ENCODE measurements at regions not wholly inside any gene's neighbourhood (a gene's known extent, or its start where the extent isn't known, plus 50 kb on each side); places are given as distances from the start of the nearest gene placed in this dataset.
"Not testable (repeated sequence)": the region's sequence is repeated elsewhere in the genome, so short reads cannot be mapped to it uniquely, and the experiment has no call there.

DNA sequence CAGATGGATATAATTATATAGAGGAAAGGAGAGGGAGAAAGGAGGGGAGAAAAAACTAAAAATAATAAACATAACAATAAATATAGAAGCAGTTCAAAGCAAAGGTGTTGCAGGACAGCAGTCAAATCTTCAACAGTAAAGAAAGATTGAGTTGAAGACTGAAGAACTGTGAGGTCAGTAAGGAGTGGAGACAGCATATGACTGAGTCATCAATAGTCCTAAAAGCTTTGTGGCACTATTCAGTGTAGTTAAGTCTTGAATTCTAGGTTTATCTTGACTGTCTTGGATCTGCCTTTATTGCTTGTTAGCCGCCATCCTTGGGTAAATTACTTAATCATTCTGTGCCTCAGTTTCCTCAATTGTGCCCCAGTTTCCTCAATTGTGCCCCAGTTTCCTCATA lies 137.0 kb downstream of the MRPS30 start:
- no peak for DNase-seq (ENCODE audit: extremely low spot score)
- CTCF ChIA-PET = interaction anchor here (0.7 kb wide), 1 partner anchor 128 kb away, joined by 3 read pairs; no protein-coding TSS in a partner anchor
- TF ChIP-seq ARNT (IDR thresholded peaks at IDR 0.05) (no peak), FOXA1 (IDR thresholded peaks at IDR 0.05) (no peak), L3MBTL2 (conservative IDR thresholded peaks at IDR 0.05) (no peak), CTBP1 (IDR thresholded peaks at IDR 0.05; ENCODE audit: borderline replicate concordance) (no peak)
- POLR2A ChIA-PET = no interaction called here

DNA sequence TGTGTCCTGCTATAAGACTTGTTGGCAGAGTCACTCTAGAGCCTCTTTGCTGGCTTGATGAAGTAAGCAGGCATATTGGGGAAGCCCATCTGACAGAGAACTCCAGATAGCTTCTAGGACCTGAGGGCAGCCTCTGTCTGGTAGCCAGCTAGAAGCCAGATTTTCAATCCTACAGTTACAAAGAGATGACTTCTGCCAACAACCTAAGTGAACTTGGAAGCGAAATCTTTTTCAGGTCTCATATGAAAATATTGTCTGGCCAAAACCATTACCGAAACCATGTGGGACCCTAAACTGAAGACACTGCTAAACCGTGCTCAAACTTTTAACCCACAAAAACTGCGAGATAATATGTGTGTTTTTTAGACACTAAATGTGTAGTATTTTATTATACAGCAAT lies 140.9 kb downstream of the MRPS30 start:
- TF ChIP-seq FOXA1 (IDR thresholded peaks at IDR 0.05) (no peak), SUZ12 (IDR thresholded peaks at IDR 0.05) (no peak), BHLHE40 (IDR thresholded peaks at IDR 0.05; ENCODE audit: borderline replicate concordance) (no peak), L3MBTL2 (conservative IDR thresholded peaks at IDR 0.05) (no peak), ELF4 (IDR thresholded peaks at IDR 0.05) (no peak), HDGF (IDR thresholded peaks at IDR 0.05; ENCODE audit: borderline replicate concordance) (no peak), CTBP1 (IDR thresholded peaks at IDR 0.05; ENCODE audit: borderline replicate concordance) (no peak), SP1 (IDR thresholded peaks at IDR 0.05) (no peak), ARNT (IDR thresholded peaks at IDR 0.05) (no peak), FOXK2 (IDR thresholded peaks at IDR 0.05) (no peak), ZNF384 (IDR thresholded peaks at IDR 0.05) (no peak), LEF1 (IDR thresholded peaks at IDR 0.05; ENCODE audit: borderline replicate concordance) (no peak), NFRKB (IDR thresholded peaks at IDR 0.05) (no peak), TARDBP (IDR thresholded peaks at IDR 0.05) (no peak), FOXM1 (IDR thresholded peaks at IDR 0.05; ENCODE audit: borderline replicate concordance) (no peak)
- TF ChIP-seq, protein P1, sequence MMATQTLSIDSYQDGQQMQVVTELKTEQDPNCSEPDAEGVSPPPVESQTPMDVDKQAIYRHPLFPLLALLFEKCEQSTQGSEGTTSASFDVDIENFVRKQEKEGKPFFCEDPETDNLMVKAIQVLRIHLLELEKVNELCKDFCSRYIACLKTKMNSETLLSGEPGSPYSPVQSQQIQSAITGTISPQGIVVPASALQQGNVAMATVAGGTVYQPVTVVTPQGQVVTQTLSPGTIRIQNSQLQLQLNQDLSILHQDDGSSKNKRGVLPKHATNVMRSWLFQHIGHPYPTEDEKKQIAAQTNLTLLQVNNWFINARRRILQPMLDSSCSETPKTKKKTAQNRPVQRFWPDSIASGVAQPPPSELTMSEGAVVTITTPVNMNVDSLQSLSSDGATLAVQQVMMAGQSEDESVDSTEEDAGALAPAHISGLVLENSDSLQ (IDR thresholded peaks at IDR 0.05) = no peak
- ChIA-PET CTCF (no interaction called here), POLR2A (no interaction called here)
- no peak for DNase-seq (ENCODE audit: extremely low spot score)

DNA sequence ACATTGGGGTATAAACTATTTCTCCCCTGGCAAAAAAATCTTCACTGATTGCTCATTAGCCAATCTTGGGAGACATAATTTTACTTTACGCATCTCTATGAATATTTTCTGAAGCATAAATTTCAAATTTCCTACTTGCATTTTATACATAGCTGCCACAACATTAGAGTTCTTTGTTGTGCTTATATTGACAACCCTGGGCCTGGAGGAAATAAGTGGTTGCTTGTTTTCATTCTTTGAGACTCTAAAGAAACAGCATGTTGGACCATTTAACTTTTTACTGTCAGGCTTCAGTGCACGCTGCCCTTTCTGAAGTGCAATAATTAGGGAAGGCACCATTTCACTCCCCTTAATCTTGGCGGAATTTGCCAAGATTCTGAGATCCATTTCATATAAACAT lies 142.6 kb downstream of the MRPS30 start:
- DNase-seq (ENCODE audit: extremely low spot score) = no peak
- ChIA-PET POLR2A (no interaction called here), CTCF (interaction anchor here (0.7 kb wide), 1 partner anchor 19 kb away, joined by 3 read pairs; no protein-coding TSS in a partner anchor)
- no peak for TF ChIP-seq NFRKB (IDR thresholded peaks at IDR 0.05)
- TF ChIP-seq, protein P1 (IDR thresholded peaks at IDR 0.05) = no peak
- TF ChIP-seq ARNT (IDR thresholded peaks at IDR 0.05) = no peak
- no peak for TF ChIP-seq FOXA1 (IDR thresholded peaks at IDR 0.05)
- no peak for TF ChIP-seq LEF1 (IDR thresholded peaks at IDR 0.05; ENCODE audit: borderline replicate concordance)
- no peak for TF ChIP-seq BHLHE40 (IDR thresholded peaks at IDR 0.05; ENCODE audit: borderline replicate concordance)
- TF ChIP-seq ELF4 (IDR thresholded peaks at IDR 0.05) = no peak
- no peak for TF ChIP-seq SP1 (IDR thresholded peaks at IDR 0.05)
- no peak for TF ChIP-seq SUZ12 (IDR thresholded peaks at IDR 0.05)

DNA sequence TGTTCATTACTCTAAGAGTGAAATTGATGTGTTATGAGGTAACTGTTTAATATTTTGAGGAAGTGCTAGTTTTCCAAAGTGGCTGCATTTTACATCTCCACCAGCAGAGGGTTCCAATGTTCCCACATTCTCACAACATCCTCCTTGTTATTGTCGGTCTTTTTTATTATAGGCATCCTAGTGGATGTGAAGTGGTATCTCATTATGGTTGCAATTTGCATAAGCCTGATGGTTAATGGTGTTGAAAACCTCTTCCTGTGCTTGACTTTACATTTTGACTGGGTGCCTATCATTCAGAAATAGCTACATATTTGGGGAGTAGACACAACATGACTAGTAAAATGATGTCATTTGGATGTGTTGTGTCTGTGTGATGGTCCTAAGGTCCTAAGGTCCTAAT lies 143.6 kb downstream of the MRPS30 start:
- DNase-seq (ENCODE audit: extremely low spot score) = peak; percentile 15
- TF ChIP-seq SP1 (IDR thresholded peaks at IDR 0.05) (no peak), ELF4 (IDR thresholded peaks at IDR 0.05) (no peak), ARNT (IDR thresholded peaks at IDR 0.05) (no peak), TARDBP (IDR thresholded peaks at IDR 0.05) (no peak), NFRKB (IDR thresholded peaks at IDR 0.05) (no peak), HDGF (IDR thresholded peaks at IDR 0.05; ENCODE audit: borderline replicate concordance) (no peak)
- CTCF ChIA-PET = interaction anchor here (0.6 to 0.7 kb wide), 2 partner anchors 27 to 115 kb away, joined by 3 to 4 read pairs; no protein-coding TSS in a partner anchor
- POLR2A ChIA-PET = no interaction called here

DNA sequence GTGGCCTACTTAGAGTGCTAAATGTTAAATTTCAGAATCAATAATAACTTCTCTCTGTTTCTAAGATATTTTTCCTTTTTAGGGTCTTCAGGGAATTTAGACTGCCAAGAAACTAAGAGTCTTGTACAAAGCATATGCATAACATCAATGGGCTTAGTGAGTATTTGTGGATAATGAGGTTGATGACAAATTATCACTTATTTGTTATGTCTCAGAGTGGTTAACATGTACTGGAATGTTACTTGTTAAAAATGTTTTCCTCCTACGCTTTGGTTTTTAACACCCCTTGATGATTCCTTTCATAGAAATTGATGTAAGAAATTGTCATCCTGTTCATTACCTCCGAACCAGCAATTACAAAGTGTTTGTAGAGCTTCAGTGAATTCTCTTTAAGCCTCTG lies 144.3 kb downstream of the MRPS30 start:
- POLR2A ChIA-PET = no interaction called here
- TF ChIP-seq FOXA1 (IDR thresholded peaks at IDR 0.05) (no peak), TARDBP (IDR thresholded peaks at IDR 0.05) (no peak), ZNF384 (IDR thresholded peaks at IDR 0.05) (no peak), ARNT (IDR thresholded peaks at IDR 0.05) (no peak), LEF1 (IDR thresholded peaks at IDR 0.05; ENCODE audit: borderline replicate concordance) (no peak)
- TF ChIP-seq, protein P1 (IDR thresholded peaks at IDR 0.05) = no peak
- CTCF ChIA-PET = interaction anchor here (0.7 kb wide), 1 partner anchor 114 kb away, joined by 3 read pairs; no protein-coding TSS in a partner anchor
- no peak for DNase-seq (ENCODE audit: extremely low spot score)

DNA sequence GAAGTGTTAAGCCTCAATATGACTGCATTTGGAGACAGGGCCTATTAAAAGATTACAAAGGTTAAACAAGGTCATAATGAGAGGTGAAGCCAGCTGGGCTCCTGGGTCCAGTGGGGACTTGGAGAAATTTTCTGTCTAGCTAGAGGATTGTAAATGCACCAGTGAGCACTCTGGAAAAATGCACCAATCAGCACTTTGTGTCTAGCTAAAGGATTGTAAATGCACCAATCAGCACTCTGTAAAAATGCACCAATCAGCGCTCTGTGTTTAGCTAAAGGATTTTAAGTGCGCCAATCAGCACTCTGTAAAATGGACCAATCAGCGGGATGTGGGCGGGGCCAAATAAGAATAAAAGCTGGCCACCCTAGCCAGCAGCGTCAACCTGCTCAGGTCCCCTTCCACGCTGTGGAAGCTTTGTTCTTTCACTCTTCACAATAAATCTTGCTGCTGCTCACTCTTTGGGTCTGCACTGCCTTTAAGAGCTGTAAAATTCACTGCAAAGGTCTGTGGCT lies 150.3 kb downstream of the MRPS30 start:
- CTCF ChIA-PET; DNase-seq (ENCODE audit: extremely low spot score); POLR2A ChIA-PET: not testable (repeated sequence)

DNA sequence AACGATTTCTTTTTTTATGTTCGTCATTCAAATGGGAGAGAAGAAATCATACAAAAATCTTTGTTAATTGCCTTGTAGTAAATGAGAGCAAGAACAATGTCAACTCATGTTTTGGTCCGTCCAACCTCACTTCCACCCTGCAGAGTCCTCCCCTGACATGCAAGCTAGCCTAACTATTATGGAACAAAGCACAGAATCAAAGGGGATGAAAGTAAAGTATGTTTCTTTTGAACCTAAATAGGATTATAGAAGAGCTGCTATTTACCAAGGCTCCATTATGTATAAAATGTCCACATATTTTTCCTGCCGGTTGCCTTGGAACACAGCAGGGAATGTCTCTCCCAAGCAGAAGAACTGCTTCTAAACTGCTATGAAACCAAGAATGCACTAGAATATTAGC lies 161.1 kb downstream of the MRPS30 start:
- no peak for DNase-seq (ENCODE audit: extremely low spot score)
- ChIA-PET CTCF (no interaction called here), POLR2A (no interaction called here)
- TF ChIP-seq, protein P1 (IDR thresholded peaks at IDR 0.05) = no peak
- no peak for TF ChIP-seq ELF4 (IDR thresholded peaks at IDR 0.05)
- TF ChIP-seq CTBP1 (IDR thresholded peaks at IDR 0.05; ENCODE audit: borderline replicate concordance) = no peak
- TF ChIP-seq FOXM1 (IDR thresholded peaks at IDR 0.05; ENCODE audit: borderline replicate concordance) = no peak
- TF ChIP-seq ARNT (IDR thresholded peaks at IDR 0.05) = no peak
- no peak for TF ChIP-seq FOXK2 (IDR thresholded peaks at IDR 0.05)
- no peak for TF ChIP-seq TARDBP (IDR thresholded peaks at IDR 0.05)
- TF ChIP-seq BHLHE40 (IDR thresholded peaks at IDR 0.05; ENCODE audit: borderline replicate concordance) = no peak
- no peak for TF ChIP-seq ZNF384 (IDR thresholded peaks at IDR 0.05)
- TF ChIP-seq FOXA1 (IDR thresholded peaks at IDR 0.05) = no peak
- no peak for TF ChIP-seq LEF1 (IDR thresholded peaks at IDR 0.05; ENCODE audit: borderline replicate concordance)
- TF ChIP-seq HDGF (IDR thresholded peaks at IDR 0.05; ENCODE audit: borderline replicate concordance) = no peak
- no peak for TF ChIP-seq SP1 (IDR thresholded peaks at IDR 0.05)
- no peak for TF ChIP-seq L3MBTL2 (conservative IDR thresholded peaks at IDR 0.05)
- TF ChIP-seq SUZ12 (IDR thresholded peaks at IDR 0.05) = no peak
- no peak for TF ChIP-seq NFRKB (IDR thresholded peaks at IDR 0.05)

DNA sequence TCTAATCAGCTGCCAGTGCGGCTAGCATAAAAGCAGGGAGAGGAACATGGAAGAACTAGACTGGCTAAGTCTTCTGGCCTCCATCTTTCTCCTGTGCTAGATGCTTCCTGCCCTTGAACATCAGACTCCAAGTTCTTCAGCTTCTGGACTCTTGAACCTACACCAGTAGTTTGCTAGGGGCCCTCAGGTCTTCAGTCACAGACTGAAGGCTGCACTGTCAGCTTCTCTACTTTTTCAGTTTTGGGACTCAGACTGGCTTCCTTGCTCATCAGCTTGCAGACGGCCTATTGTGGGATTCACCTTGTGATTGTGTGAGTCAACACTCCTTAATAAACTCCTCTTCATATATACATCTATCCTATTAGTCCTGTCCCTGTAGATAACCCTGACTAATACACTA lies 162.2 kb downstream of the MRPS30 start:
- POLR2A ChIA-PET; CTCF ChIA-PET; DNase-seq (ENCODE audit: extremely low spot score): not testable (repeated sequence)

All from HEK293T (cell line).